HEK293T (cell line): ENCODE measurements at regions not wholly inside any gene's neighbourhood (a gene's known extent, or its start where the extent isn't known, plus 50 kb on each side); places are given as distances from the start of the nearest gene placed in this dataset.

Experiments used
- BHLHE40 ChIP-seq: fragments of 450-650 bp; IDR thresholded peaks from 2 replicates; pipeline ENCODE4 v1.6.1; 2016; ENCODE audit warnings: mild to moderate bottlenecking, moderate library complexity, borderline replicate concordance
- CTBP1 ChIP-seq: fragments of 450-650 bp; IDR thresholded peaks from 2 replicates; pipeline ENCODE4 v1.6.1; 2016; ENCODE audit warnings: borderline replicate concordance
- ELF4 ChIP-seq: fragments of 450-650 bp; IDR thresholded peaks from 2 replicates; pipeline ENCODE4 v1.6.1; 2017; ENCODE audit warnings: antibody characterized with exemption
- FOXM1 ChIP-seq: fragments of 450-650 bp; IDR thresholded peaks from 2 replicates; pipeline ENCODE4 v1.6.1; 2017; ENCODE audit warnings: mild to moderate bottlenecking, borderline replicate concordance
- NFRKB ChIP-seq: fragments of 450-650 bp; IDR thresholded peaks from 2 replicates; pipeline ENCODE4 v1.6.1; 2016; ENCODE audit warnings: mild to moderate bottlenecking, moderate library complexity
- SP1 ChIP-seq: fragments of 450-650 bp; IDR thresholded peaks from 2 replicates; pipeline ENCODE4 v1.6.1; 2017

- TF ChIP-seq BHLHE40 (no peak), FOXM1 (no peak), SP1 (no peak), NFRKB (no peak), ELF4 (no peak), CTBP1 (no peak)
Observed at GRCh38 chr13:71359641-71360040, 507.4 kb downstream of the DACH1 start.
